ENCODE measurements at regions not wholly inside any gene's neighbourhood (a gene's known extent, or its start where the extent isn't known, plus 50 kb on each side); places are given as distances from the start of the nearest gene placed in this dataset.

GRCh38 chr9:38284588-38285051, 107.9 kb upstream of the ALDH1B1 start:
- TF ChIP-seq EZH2 (IDR thresholded peaks at IDR 0.05; ENCODE audit: borderline replicate concordance, low read length), result no peak
- TF ChIP-seq CTCF (IDR thresholded peaks at IDR 0.05; ENCODE audit: low read length), result no peak

Measured in OCI-LY1 (cell line).